Endothelial cell (in vitro differentiated cells): ENCODE measurements at regions not wholly inside any gene's neighbourhood (a gene's known extent, or its start where the extent isn't known, plus 50 kb on each side); places are given as distances from the start of the nearest gene placed in this dataset.
"Not testable (repeated sequence)": the region's sequence is repeated elsewhere in the genome, so short reads cannot be mapped to it uniquely, and the experiment has no call there.

Source experiments
- DNase-seq: peaks from one replicate; pipeline ENCODE4 v3.0.0; 2021; ENCODE audit warnings: low spot score
- H3K27ac Mint-ChIP-seq: one replicate; pipeline ENCODE4 v1.8.0; 2021; ENCODE audit warnings: mixed read lengths, inconsistent platforms; ENCODE audit not compliant: unreplicated experiment
- H3K27me3 Mint-ChIP-seq: one replicate; pipeline ENCODE4 v1.8.0; 2021; ENCODE audit warnings: mild to moderate bottlenecking, moderate library complexity, mixed read lengths, inconsistent platforms; ENCODE audit not compliant: unreplicated experiment
- H3K36me3 Mint-ChIP-seq: one replicate; pipeline ENCODE4 v1.8.0; 2021; ENCODE audit warnings: mild to moderate bottlenecking, low read depth, mixed read lengths, inconsistent platforms; ENCODE audit not compliant: unreplicated experiment
- H3K4me1 Mint-ChIP-seq: one replicate; pipeline ENCODE4 v1.8.0; 2021; ENCODE audit warnings: mild to moderate bottlenecking, mixed read lengths, inconsistent platforms; ENCODE audit not compliant: unreplicated experiment
- H3K4me3 Mint-ChIP-seq: one replicate; pipeline ENCODE4 v1.8.0; 2021; ENCODE audit warnings: mild to moderate bottlenecking, mixed read lengths, inconsistent platforms; ENCODE audit not compliant: unreplicated experiment
- H3K9me3 Mint-ChIP-seq: one replicate; pipeline ENCODE4 v1.8.0; 2021; ENCODE audit warnings: mixed read lengths, inconsistent platforms; ENCODE audit not compliant: unreplicated experiment
- TF ChIP-seq, protein P1 (sequence below): fragments of 200-600 bp; sonication (generic); IDR thresholded peaks from one replicate; pipeline ENCODE4 v1.5.0; 2021; ENCODE audit warnings: antibody characterized with exemption; ENCODE audit not compliant: unreplicated experiment

DNA sequence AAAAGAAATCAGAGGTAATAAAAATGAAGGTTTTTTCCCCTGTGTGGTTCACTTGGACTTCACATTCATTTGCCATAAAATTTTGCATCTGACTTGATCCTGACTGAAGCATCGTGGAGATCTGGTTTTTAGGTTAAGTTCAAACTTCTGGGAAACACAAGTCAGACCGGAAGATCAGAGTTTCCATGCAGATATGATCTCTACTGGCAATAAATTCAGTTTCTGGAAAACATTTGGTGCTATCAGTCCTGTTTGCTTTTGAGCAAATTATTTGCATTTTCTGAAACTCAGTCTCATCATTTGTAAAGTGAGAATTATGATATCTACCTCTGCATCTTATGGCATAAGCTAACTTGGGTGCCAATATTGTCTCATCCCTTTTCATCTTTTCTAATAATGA is 81.3 kb upstream of the KCNMA1 start:
- no peaks in the 10 kb centered on the region for H3K36me3 Mint-ChIP-seq
- no peaks in the 10 kb centered on the region for H3K9me3 Mint-ChIP-seq
- TF ChIP-seq, protein P1, sequence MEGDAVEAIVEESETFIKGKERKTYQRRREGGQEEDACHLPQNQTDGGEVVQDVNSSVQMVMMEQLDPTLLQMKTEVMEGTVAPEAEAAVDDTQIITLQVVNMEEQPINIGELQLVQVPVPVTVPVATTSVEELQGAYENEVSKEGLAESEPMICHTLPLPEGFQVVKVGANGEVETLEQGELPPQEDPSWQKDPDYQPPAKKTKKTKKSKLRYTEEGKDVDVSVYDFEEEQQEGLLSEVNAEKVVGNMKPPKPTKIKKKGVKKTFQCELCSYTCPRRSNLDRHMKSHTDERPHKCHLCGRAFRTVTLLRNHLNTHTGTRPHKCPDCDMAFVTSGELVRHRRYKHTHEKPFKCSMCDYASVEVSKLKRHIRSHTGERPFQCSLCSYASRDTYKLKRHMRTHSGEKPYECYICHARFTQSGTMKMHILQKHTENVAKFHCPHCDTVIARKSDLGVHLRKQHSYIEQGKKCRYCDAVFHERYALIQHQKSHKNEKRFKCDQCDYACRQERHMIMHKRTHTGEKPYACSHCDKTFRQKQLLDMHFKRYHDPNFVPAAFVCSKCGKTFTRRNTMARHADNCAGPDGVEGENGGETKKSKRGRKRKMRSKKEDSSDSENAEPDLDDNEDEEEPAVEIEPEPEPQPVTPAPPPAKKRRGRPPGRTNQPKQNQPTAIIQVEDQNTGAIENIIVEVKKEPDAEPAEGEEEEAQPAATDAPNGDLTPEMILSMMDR: no peak
- no peak overlapping the region for H3K27ac Mint-ChIP-seq
- peaks cover 3% of the 10 kb centered on the region for H3K4me1 Mint-ChIP-seq
- H3K27me3 Mint-ChIP-seq: peaks cover 4% of the 10 kb centered on the region
- no peak for DNase-seq
- no peak overlapping the region for H3K4me3 Mint-ChIP-seq

GRCh38 chr10:77718312-77718711 is 80.7 kb upstream of the KCNMA1 start:
- H3K9me3 Mint-ChIP-seq, DNase-seq, H3K27me3 Mint-ChIP-seq, H3K4me1 Mint-ChIP-seq, H3K36me3 Mint-ChIP-seq, H3K27ac Mint-ChIP-seq, H3K4me3 Mint-ChIP-seq: not testable (repeated sequence)

DNA sequence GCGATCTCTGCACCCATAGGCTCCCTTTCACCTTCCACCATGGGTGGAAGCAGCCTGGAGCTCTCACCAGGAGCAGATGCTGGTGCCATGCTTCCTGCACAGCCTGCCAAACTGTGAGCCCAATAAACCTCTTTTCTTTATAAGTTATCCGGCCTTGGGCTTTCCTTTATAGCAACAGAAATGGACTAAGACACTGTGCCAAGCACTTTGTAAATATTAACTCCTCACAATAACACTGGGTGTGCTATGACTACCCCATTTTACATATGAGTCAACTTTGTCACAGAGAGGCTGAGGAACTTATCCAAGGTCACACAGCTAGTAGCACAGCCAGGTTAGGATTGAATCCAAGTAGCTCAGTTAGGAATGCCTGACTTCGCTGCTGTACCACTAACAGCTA is 79.7 kb upstream of the KCNMA1 start:
- Mint-ChIP-seq H3K27me3 (peaks cover 5% of the 10 kb centered on the region), H3K27ac (no peak overlapping the region), H3K36me3 (no peaks in the 10 kb centered on the region), H3K4me3 (no peak overlapping the region), H3K4me1 (peaks cover 6% of the 10 kb centered on the region), H3K9me3 (no peaks in the 10 kb centered on the region)
- no peak for DNase-seq
- TF ChIP-seq, protein P1: no peak

DNA sequence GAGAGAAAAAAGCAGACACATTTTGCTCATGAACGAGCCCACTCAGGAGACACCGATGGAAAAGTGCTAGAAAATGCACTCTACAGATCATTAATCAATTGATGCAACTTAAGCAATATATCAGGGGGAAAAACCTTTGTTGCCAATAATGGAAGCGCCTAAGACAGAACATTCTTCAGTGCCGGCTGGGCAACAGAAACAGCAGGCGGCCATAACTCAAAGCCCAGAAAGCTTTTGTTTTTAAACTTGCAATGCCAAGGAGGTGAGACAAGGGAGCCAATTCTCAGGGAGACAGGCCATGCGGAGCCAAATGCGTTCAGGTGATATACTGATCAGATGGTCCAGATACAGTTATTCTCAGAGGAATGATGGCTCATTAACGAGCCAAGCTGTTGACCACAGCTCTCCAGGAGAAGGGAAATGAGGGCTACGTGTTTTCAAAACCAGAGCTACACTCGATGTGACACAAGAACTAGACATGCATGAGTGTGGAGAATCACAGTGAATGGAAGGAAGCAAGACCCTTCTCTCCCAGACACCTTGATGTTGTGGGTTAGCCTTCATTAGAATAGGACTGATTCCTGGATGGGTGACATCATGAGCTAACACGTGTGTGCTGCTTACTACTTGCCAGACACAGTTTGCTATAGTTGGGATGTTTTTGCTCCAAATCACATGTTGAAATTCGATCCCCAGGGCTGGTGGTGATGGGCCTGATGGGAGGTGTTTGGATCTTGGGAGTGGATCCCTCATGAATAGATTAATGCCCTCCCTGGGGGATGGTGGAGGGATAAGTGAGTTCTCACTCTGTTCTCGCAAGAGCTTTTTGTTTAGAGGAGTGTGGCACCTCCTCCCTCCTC is 79.1 kb upstream of the KCNMA1 start:
- no peak overlapping the region for H3K4me3 Mint-ChIP-seq
- no peaks in the 10 kb centered on the region for H3K9me3 Mint-ChIP-seq
- peaks cover 6% of the 10 kb centered on the region for H3K4me1 Mint-ChIP-seq
- no peak overlapping the region for H3K27ac Mint-ChIP-seq
- TF ChIP-seq, protein P1: no peak
- DNase-seq: no peak
- peaks cover 5% of the 10 kb centered on the region for H3K27me3 Mint-ChIP-seq
- no peaks in the 10 kb centered on the region for H3K36me3 Mint-ChIP-seq

- TF ChIP-seq, protein P1: no peak
- peaks cover 10% of the 10 kb centered on the region for H3K27me3 Mint-ChIP-seq
Measured at GRCh38 chr10:77715536-77715935, 77.9 kb upstream of the KCNMA1 start.

More at GRCh38 chr10:77715536-77715935, 77.9 kb upstream of the KCNMA1 start:
- H3K9me3 Mint-ChIP-seq: no peaks in the 10 kb centered on the region
- no peaks in the 10 kb centered on the region for H3K36me3 Mint-ChIP-seq
- H3K27ac Mint-ChIP-seq: no peak overlapping the region
- H3K4me3 Mint-ChIP-seq: no peak overlapping the region
- H3K4me1 Mint-ChIP-seq: peaks cover 10% of the 10 kb centered on the region
- DNase-seq: no peak
